Fibroblast of lung (primary cell): ENCODE measurements at regions not wholly inside any gene's neighbourhood (a gene's known extent, or its start where the extent isn't known, plus 50 kb on each side); places are given as distances from the start of the nearest gene placed in this dataset.

Source experiments
- DNase-seq, 2 donors: peaks; one replicate each; pipeline versions ENCODE4 v3.0.0 to v3.0.0-alpha.2; 2010; ENCODE audit warnings: low read depth in 2 of 2
- H2AFZ ChIP-seq: 2 replicates; pipeline ENCODE4 v1.5.1; 2012; ENCODE audit warnings: low read length, control low read depth, inconsistent platforms
- H3K27ac ChIP-seq: 2 replicates; pipeline ENCODE4 v1.5.1; 2011; ENCODE audit warnings: low read length, control low read depth; ENCODE audit not compliant: insufficient read depth
- H3K27me3 ChIP-seq: 2 replicates; pipeline ENCODE4 v1.5.1; 2011; ENCODE audit warnings: mild to moderate bottlenecking, low read length; ENCODE audit not compliant: control insufficient read depth, insufficient read depth
- H3K36me3 ChIP-seq: 2 replicates; pipeline ENCODE4 v1.5.1; 2011; ENCODE audit warnings: low read length; ENCODE audit not compliant: control insufficient read depth, insufficient read depth
- H3K4me1 ChIP-seq: 2 replicates; pipeline ENCODE4 v1.5.1; 2011; ENCODE audit warnings: low read length; ENCODE audit not compliant: control insufficient read depth, insufficient read depth; ENCODE audit errors: extremely low read depth
- H3K4me2 ChIP-seq: 2 replicates; pipeline ENCODE4 v1.5.1; 2011; ENCODE audit warnings: low read length, control low read depth; ENCODE audit not compliant: insufficient read depth; ENCODE audit errors: extremely low read depth
- H3K4me3 ChIP-seq, 4 experiments: fragments of 200-600 bp in 1 of 4; sonication (generic) in 1 of 4; replicated peaks in 1 of 4; 2 replicates each; pipeline ENCODE4 v1.5.1; 2011 to 2016; ENCODE audit warnings: low read length in 4 of 4, low read depth in 3 of 4, mild to moderate bottlenecking in 3 of 4, control low read depth in 2 of 4, inconsistent platforms in 1 of 4, mixed read lengths in 1 of 4; ENCODE audit not compliant: insufficient read depth in 1 of 4; ENCODE audit errors: control extremely low read depth in 1 of 4
- H3K79me2 ChIP-seq: 2 replicates; pipeline ENCODE4 v1.5.1; 2012; ENCODE audit warnings: mild to moderate bottlenecking, low read length, inconsistent platforms; ENCODE audit not compliant: control insufficient read depth, insufficient read depth
- H3K9ac ChIP-seq: 2 replicates; pipeline ENCODE4 v1.5.1; 2011; ENCODE audit warnings: mild to moderate bottlenecking, low read length, control low read depth; ENCODE audit not compliant: insufficient read depth
- H3K9me3 ChIP-seq: 2 replicates; pipeline ENCODE4 v1.5.1; 2012; ENCODE audit warnings: low read depth, low read length; ENCODE audit not compliant: control insufficient read depth, insufficient read depth
- H4K20me1 ChIP-seq: 2 replicates; pipeline ENCODE4 v1.5.1; 2011; ENCODE audit warnings: low read length; ENCODE audit not compliant: control insufficient read depth, insufficient read depth; ENCODE audit errors: extremely low read depth
- EZH2 ChIP-seq: IDR thresholded peaks from 2 replicates; pipeline ENCODE4 v1.5.1; 2012; ENCODE audit warnings: low read length, control low read depth, mild to moderate bottlenecking; ENCODE audit errors: missing control alignments
- TF ChIP-seq, protein P1 (sequence below), 2 donors: IDR thresholded peaks in 1 of 2; conservative IDR thresholded peaks in 1 of 2; 1 replicate in 1 of 2; 2 replicates in 1 of 2; pipeline ENCODE4 v1.5.1; 2011 to 2012; ENCODE audit warnings: low read length in 2 of 2, control low read depth in 1 of 2, inconsistent platforms in 1 of 2, low read depth in 1 of 2, mild to moderate bottlenecking in 1 of 2

DNA sequence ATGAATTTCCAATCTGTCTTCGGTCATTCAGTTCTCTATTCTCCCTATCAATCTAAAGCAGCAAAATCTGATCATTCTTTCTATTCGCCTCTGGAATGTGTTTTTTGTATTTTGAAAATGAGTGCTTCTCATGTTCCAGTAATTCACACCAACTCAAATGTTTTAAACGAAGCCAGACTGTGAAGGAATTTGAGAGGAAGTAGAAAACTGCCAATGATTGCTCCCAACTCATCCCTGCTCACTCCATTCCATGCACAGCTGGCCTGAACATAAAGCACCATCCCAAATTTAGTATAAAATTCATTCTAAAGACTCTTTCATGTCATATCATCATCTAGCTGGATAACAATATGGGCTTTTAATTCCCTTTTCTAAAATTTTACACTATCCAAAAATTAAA lies 123.8 kb downstream of the DUSP6 start:
- Histone ChIP-seq H4K20me1 (no peaks in the 10 kb centered on the region), H3K27ac (no peak overlapping the region), H3K27me3 (no peaks in the 10 kb centered on the region), H3K9me3 (no peaks in the 10 kb centered on the region), H3K36me3 (no peaks in the 10 kb centered on the region), H3K79me2 (no peaks in the 10 kb centered on the region), H3K9ac (no peak overlapping the region), H2AFZ (no peak overlapping the region), H3K4me3 (no peak overlapping the region), H3K4me1 (peaks cover 5% of the 10 kb centered on the region), H3K4me2 (no peak overlapping the region)
- DNase-seq: no peak
- no peak for TF ChIP-seq EZH2
- TF ChIP-seq, protein P1, sequence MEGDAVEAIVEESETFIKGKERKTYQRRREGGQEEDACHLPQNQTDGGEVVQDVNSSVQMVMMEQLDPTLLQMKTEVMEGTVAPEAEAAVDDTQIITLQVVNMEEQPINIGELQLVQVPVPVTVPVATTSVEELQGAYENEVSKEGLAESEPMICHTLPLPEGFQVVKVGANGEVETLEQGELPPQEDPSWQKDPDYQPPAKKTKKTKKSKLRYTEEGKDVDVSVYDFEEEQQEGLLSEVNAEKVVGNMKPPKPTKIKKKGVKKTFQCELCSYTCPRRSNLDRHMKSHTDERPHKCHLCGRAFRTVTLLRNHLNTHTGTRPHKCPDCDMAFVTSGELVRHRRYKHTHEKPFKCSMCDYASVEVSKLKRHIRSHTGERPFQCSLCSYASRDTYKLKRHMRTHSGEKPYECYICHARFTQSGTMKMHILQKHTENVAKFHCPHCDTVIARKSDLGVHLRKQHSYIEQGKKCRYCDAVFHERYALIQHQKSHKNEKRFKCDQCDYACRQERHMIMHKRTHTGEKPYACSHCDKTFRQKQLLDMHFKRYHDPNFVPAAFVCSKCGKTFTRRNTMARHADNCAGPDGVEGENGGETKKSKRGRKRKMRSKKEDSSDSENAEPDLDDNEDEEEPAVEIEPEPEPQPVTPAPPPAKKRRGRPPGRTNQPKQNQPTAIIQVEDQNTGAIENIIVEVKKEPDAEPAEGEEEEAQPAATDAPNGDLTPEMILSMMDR (conservative IDR thresholded peaks at IDR 0.05 in 1 of 2, IDR thresholded peaks at IDR 0.05 in 1 of 2; ENCODE audit: low read depth in 1 of 2, low read length in 2 of 2): no peak

DNA sequence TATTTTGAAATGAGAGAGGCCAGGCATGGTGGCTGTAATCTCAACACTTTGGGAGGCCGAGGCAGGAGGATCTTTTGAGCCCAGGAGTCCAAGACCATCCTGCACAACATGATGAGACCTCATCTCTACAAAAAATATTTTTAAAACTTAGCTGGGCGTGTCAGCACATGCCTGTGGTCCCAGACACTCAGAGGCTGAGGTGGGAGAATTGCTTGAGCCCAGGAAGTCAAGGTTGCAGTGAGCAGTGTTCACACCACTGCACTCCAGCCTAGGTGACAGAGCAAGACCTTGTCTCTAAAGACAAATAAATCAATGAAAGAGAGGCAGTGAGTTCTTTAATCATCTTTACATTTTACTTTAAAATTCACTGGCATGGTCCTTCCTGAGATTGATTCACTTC lies 124.5 kb downstream of the DUSP6 start:
- no peaks in the 10 kb centered on the region for H3K79me2 ChIP-seq
- H3K4me2 ChIP-seq: no peak overlapping the region
- H3K4me1 ChIP-seq: peaks cover 5% of the 10 kb centered on the region
- DNase-seq: no peak
- no peaks in the 10 kb centered on the region for H3K9me3 ChIP-seq
- no peaks in the 10 kb centered on the region for H4K20me1 ChIP-seq
- no peak overlapping the region for H3K4me3 ChIP-seq
- no peak overlapping the region for H3K27ac ChIP-seq
- TF ChIP-seq, protein P1 (conservative IDR thresholded peaks at IDR 0.05 in 1 of 2, IDR thresholded peaks at IDR 0.05 in 1 of 2; ENCODE audit: low read depth in 1 of 2, low read length in 2 of 2): no peak
- TF ChIP-seq EZH2: no peak
- no peaks in the 10 kb centered on the region for H3K36me3 ChIP-seq
- H3K9ac ChIP-seq: no peak overlapping the region
- no peaks in the 10 kb centered on the region for H3K27me3 ChIP-seq
- no peak overlapping the region for H2AFZ ChIP-seq

DNA sequence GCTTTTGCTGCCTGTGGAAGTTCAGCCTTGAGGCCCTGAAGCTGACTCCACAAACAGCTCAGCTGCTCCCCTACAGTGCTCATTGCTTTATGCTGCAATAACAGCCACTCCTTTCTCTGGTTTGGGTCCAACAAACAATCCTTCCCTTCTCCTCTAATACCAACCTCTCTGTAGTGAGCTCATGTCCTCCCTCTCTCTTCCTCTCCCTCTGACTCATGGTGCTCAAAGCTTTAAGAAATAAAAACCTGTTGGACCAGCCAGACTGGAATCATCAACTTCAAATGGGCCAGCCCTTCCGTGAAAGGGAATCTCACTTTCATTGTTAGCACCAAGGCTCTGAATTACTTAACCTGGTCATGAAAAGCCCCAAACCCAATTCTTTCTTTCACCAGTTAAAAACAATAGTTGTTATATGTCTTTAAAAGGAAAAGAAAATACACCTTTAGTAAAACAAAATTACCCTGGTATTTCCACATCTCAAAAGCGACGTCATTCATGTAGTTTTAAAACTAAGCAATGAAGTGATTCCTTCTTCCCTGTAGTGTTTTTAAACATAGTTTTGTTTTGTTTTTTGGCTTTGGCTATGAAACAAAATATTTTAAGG lies 126.4 kb downstream of the DUSP6 start:
- Histone ChIP-seq H3K27me3 (no peaks in the 10 kb centered on the region), H3K9ac (no peak overlapping the region), H2AFZ (peak overlapping the region; percentile 85), H3K79me2 (no peaks in the 10 kb centered on the region), H3K4me1 (peaks cover 5% of the 10 kb centered on the region), H3K4me2 (peak overlapping the region; percentile 64), H3K4me3 (peak overlapping the region in 2 of 4 experiments; percentile 21 to 29), H3K9me3 (no peaks in the 10 kb centered on the region), H4K20me1 (no peaks in the 10 kb centered on the region), H3K27ac (peak overlapping the region; percentile 71), H3K36me3 (no peaks in the 10 kb centered on the region)
- peak; percentile 87 to 92 for DNase-seq
- TF ChIP-seq EZH2: no peak
- TF ChIP-seq, protein P1 (conservative IDR thresholded peaks at IDR 0.05 in 1 of 2, IDR thresholded peaks at IDR 0.05 in 1 of 2; ENCODE audit: low read depth in 1 of 2, low read length in 2 of 2): no peak
